Loucy (cell line): ENCODE measurements at regions not wholly inside any gene's neighbourhood (a gene's known extent, or its start where the extent isn't known, plus 50 kb on each side); places are given as distances from the start of the nearest gene placed in this dataset.

Experiments used
- CTCF ChIP-seq: fragments of 200-600 bp; sonication (generic); conservative IDR thresholded peaks from 2 replicates; pipeline ENCODE4 v1.5.1; 2014; ENCODE audit warnings: mild to moderate bottlenecking, antibody characterized with exemption, low read length
- EZH2phosphoT487 ChIP-seq: fragments of 200-600 bp; IDR thresholded peaks from 2 replicates; pipeline ENCODE4 v1.6.1; 2018; ENCODE audit warnings: antibody characterized with exemption, mild to moderate bottlenecking, moderate library complexity, borderline replicate concordance

- no peak for TF ChIP-seq CTCF
- no peak for TF ChIP-seq EZH2phosphoT487
Observed at GRCh38 chr5:153402550-153402949, 87.9 kb upstream of the GRIA1 start.
